OCI-LY7 (cell line): ENCODE measurements at regions not wholly inside any gene's neighbourhood (a gene's known extent, or its start where the extent isn't known, plus 50 kb on each side); places are given as distances from the start of the nearest gene placed in this dataset.
"Not testable (repeated sequence)": the region's sequence is repeated elsewhere in the genome, so short reads cannot be mapped to it uniquely, and the experiment has no call there.

ENCODE experiments used
- BruUV-seq: library from RNA; stranded (reverse); fragments of 400-500 nt; replicated peaks from 2 replicates; lab custom pipeline; 2021; lab: Mats Ljungman, UMichigan
- CTCF ChIA-PET: fragments of 300-600 bp; sonication (Branson Sonifier 250); formaldehyde crosslinking; loops from one replicate; lab custom pipeline; 2022; ENCODE audit warnings: antibody characterized with exemption; ENCODE audit not compliant: unreplicated experiment; lab: Charles Lee
- POLR2A ChIA-PET: fragments of 300-600 bp; sonication (Branson Sonifier 250); formaldehyde crosslinking; loops from one replicate; lab custom pipeline; 2022; ENCODE audit warnings: antibody characterized with exemption; lab: Charles Lee
- DNase-seq: peaks from one replicate; pipeline ENCODE4 v3.0.0-alpha.2; 2015; ENCODE audit warnings: low spot score
- H2AFZ ChIP-seq: fragments of 200-600 bp; sonication (generic), shearing (Covaris generic); 2 replicates; pipeline ENCODE4 v1.6.1; 2014; ENCODE audit warnings: mild to moderate bottlenecking, antibody characterized with exemption, low read length, moderate library complexity
- H3K27ac ChIP-seq: fragments of 200-600 bp; sonication (generic); 2 replicates; pipeline ENCODE4 v1.5.1; 2014; ENCODE audit warnings: mixed run types, low read depth, mild to moderate bottlenecking, moderate library complexity, low read length, inconsistent platforms; ENCODE audit not compliant: poor library complexity, severe bottlenecking
- H3K36me3 ChIP-seq: fragments of 200-600 bp; sonication (generic); 2 replicates; pipeline ENCODE4 v1.6.1; 2014; ENCODE audit warnings: mild to moderate bottlenecking, antibody characterized with exemption, low read length, moderate library complexity, mixed read lengths; ENCODE audit not compliant: insufficient read depth
- H3K4me1 ChIP-seq: fragments of 200-600 bp; sonication (generic); 2 replicates; pipeline ENCODE4 v1.5.1; 2014; ENCODE audit warnings: mild to moderate bottlenecking, low read length; ENCODE audit not compliant: insufficient read depth, poor library complexity, severe bottlenecking
- H3K4me2 ChIP-seq: fragments of 200-600 bp; sonication (generic); 2 replicates; pipeline ENCODE4 v1.6.1; 2014; ENCODE audit warnings: mild to moderate bottlenecking, low read length
- H3K4me3 ChIP-seq: fragments of 200-600 bp; sonication (generic); 2 replicates; pipeline ENCODE4 v1.5.1; 2014; ENCODE audit warnings: mild to moderate bottlenecking, low read depth, low read length; ENCODE audit not compliant: poor library complexity, severe bottlenecking
- H3K79me2 ChIP-seq: fragments of 200-600 bp; sonication (generic); 2 replicates; pipeline ENCODE4 v1.6.1; 2016; ENCODE audit warnings: low read depth, mild to moderate bottlenecking, low read length, moderate library complexity, mixed read lengths; ENCODE audit not compliant: insufficient read depth
- H3K9me2 ChIP-seq: fragments of 200-600 bp; sonication (generic); 2 replicates; pipeline ENCODE4 v1.6.1; 2016; ENCODE audit warnings: mild to moderate bottlenecking, low read length, mixed read lengths; ENCODE audit not compliant: insufficient read depth
- H3K9me3 ChIP-seq: fragments of 200-600 bp; sonication (generic); 2 replicates; pipeline ENCODE4 v1.6.1; 2014; ENCODE audit warnings: mild to moderate bottlenecking, mixed run types, low read length, mixed read lengths
- H4K20me1 ChIP-seq: fragments of 200-600 bp; sonication (generic); 2 replicates; pipeline ENCODE4 v1.6.1; 2014; ENCODE audit warnings: mild to moderate bottlenecking, antibody characterized with exemption, low read length, moderate library complexity, mixed read lengths; ENCODE audit not compliant: insufficient read depth
- intact Hi-C: fragments of 100-400 bp; cut with micrococcal nuclease; formaldehyde crosslinking; loops from one replicate; pipeline ENCODE4 v1.10.0; 2022; ENCODE audit not compliant: unreplicated experiment

- BruUV-seq: not testable (repeated sequence)
Measured at GRCh38 chr14:19068957-19069356, 101.7 kb downstream of the POTEM start.

DNA sequence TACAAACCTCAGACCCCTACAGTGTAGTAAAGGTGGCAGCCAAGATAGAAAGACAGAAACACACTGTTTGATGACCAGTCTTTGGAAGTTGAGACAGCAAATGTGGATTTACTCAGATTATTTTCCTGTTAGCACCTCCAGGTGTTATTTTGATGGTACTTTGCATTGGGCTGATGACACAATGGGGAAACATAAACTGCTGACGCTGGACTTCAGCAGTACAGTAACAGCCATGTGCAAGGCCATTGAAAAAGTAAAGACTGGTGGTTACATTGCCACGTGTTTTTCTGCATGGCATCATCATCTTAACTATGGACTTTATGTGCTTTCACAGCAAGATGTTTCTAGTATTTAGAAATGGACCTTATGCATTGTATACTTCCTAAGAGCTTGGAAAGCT is 105.3 kb downstream of the POTEM start:
- H2AFZ ChIP-seq, DNase-seq, H3K27ac ChIP-seq, H3K4me3 ChIP-seq, H3K4me2 ChIP-seq, H3K36me3 ChIP-seq, BruUV-seq, H3K79me2 ChIP-seq, CTCF ChIA-PET, H3K4me1 ChIP-seq, POLR2A ChIA-PET, H3K9me2 ChIP-seq, intact Hi-C loops, H4K20me1 ChIP-seq, H3K9me3 ChIP-seq: not testable (repeated sequence)

More at GRCh38 chr14:19068957-19069356, 101.7 kb downstream of the POTEM start:
- H3K9me2 ChIP-seq, POLR2A ChIA-PET, intact Hi-C loops, H3K27ac ChIP-seq, H2AFZ ChIP-seq, H3K36me3 ChIP-seq, CTCF ChIA-PET, H4K20me1 ChIP-seq, H3K4me1 ChIP-seq, H3K4me2 ChIP-seq, H3K9me3 ChIP-seq, H3K79me2 ChIP-seq, DNase-seq, H3K4me3 ChIP-seq: not testable (repeated sequence)

- CTCF ChIA-PET, H3K36me3 ChIP-seq, H3K27ac ChIP-seq, intact Hi-C loops, POLR2A ChIA-PET, H3K79me2 ChIP-seq, H3K4me1 ChIP-seq, H3K4me3 ChIP-seq, H2AFZ ChIP-seq, H3K9me2 ChIP-seq, H4K20me1 ChIP-seq, DNase-seq, BruUV-seq, H3K4me2 ChIP-seq, H3K9me3 ChIP-seq: not testable (repeated sequence)
Measured at GRCh38 chr14:19088632-19089031, 121.4 kb downstream of the POTEM start.

GRCh38 chr14:19093227-19093626 is 126.0 kb downstream of the POTEM start:
- H3K4me3 ChIP-seq, POLR2A ChIA-PET, H3K79me2 ChIP-seq, H3K9me3 ChIP-seq, H2AFZ ChIP-seq, H3K27ac ChIP-seq, BruUV-seq, DNase-seq, H3K4me2 ChIP-seq, H4K20me1 ChIP-seq, H3K4me1 ChIP-seq, intact Hi-C loops, H3K36me3 ChIP-seq, H3K9me2 ChIP-seq, CTCF ChIA-PET: not testable (repeated sequence)

DNA sequence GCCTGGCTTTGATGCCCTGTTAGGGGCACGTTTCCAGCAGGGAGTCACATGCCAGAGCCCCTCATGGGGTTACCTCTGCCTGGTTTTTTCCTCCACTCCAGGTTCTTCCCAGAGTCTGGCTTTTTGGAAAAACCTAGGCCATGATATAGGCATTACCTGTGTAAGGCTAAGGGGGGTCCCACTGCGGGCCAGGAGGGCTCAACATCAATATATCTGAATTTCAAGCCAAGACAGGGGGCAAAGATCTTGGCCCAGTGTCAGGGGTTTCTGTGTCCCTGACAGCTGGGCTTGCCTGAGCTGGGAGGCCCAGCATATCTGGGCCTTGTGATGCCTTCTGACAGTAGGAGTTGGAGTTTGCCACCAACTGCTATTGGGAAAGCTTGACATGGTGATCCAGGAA is 127.5 kb downstream of the POTEM start:
- H3K4me1 ChIP-seq, H2AFZ ChIP-seq, POLR2A ChIA-PET, H3K36me3 ChIP-seq, CTCF ChIA-PET, H3K4me3 ChIP-seq, H4K20me1 ChIP-seq, H3K27ac ChIP-seq, H3K9me3 ChIP-seq, DNase-seq, intact Hi-C loops, H3K79me2 ChIP-seq, H3K9me2 ChIP-seq, BruUV-seq, H3K4me2 ChIP-seq: not testable (repeated sequence)

- H4K20me1 ChIP-seq, H3K9me2 ChIP-seq, H3K9me3 ChIP-seq, H3K4me2 ChIP-seq, H3K27ac ChIP-seq, H3K79me2 ChIP-seq, intact Hi-C loops, DNase-seq, CTCF ChIA-PET, H3K36me3 ChIP-seq, H3K4me1 ChIP-seq, BruUV-seq, H3K4me3 ChIP-seq, H2AFZ ChIP-seq, POLR2A ChIA-PET: not testable (repeated sequence)
Measured at GRCh38 chr14:19095167-19095566, 127.9 kb downstream of the POTEM start.

DNA sequence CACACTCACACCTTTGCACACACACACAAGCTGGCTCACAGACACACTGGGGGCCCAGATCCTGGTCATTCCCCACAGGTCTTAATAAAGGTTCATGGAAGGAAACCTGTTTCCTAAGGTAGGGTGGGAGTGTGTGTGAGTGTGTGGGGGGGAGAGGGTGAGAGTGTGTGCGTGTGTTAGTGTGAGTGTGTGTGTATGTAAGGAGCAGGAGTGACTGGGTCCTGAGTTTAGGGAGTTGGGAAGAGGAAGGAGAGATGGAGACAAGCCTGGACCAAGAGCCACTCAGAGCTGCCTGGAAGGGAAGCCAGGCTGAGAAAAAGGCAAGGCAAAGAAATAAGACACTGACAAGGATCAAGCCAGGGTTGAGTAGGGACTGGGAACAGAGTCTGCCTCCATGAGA is 129.2 kb downstream of the POTEM start:
- not testable (repeated sequence) for BruUV-seq

More for the DNA sequence above, 129.2 kb downstream of the POTEM start:
- H3K36me3 ChIP-seq, CTCF ChIA-PET, H3K79me2 ChIP-seq, intact Hi-C loops, H2AFZ ChIP-seq, H3K9me2 ChIP-seq, H4K20me1 ChIP-seq, H3K9me3 ChIP-seq, H3K4me2 ChIP-seq, H3K27ac ChIP-seq, DNase-seq, POLR2A ChIA-PET, H3K4me1 ChIP-seq, H3K4me3 ChIP-seq: not testable (repeated sequence)
